Ascending aorta (tissue), 2 donors: ENCODE measurements at regions not wholly inside any gene's neighbourhood (a gene's known extent, or its start where the extent isn't known, plus 50 kb on each side); places are given as distances from the start of the nearest gene placed in this dataset.

ENCODE experiments used
- DNase-seq, 2 donors: peaks; one replicate each; pipeline ENCODE4 v3.0.0-alpha.2; 2019; ENCODE audit warnings: low spot score in 2 of 2
- H3K27ac ChIP-seq, 2 donors: fragments of 200-600 bp; sonication (generic); one replicate each; pipeline ENCODE4 v1.5.1; 2016 to 2017; ENCODE audit warnings: mild to moderate bottlenecking in 1 of 2
- H3K27me3 ChIP-seq: fragments of 200-600 bp; sonication (generic); one replicate; pipeline ENCODE4 v1.5.1; 2017
- H3K36me3 ChIP-seq, 2 donors: fragments of 200-600 bp; sonication (generic); one replicate each; pipeline ENCODE4 v1.5.1; 2016
- H3K4me1 ChIP-seq, 2 donors: fragments of 200-600 bp; sonication (generic); one replicate each; pipeline ENCODE4 v1.5.1; 2016 to 2017; ENCODE audit warnings: mild to moderate bottlenecking in 1 of 2
- H3K4me3 ChIP-seq, 2 donors: fragments of 200-600 bp; sonication (generic); one replicate each; pipeline ENCODE4 v1.5.1; 2016 to 2017; ENCODE audit warnings: mild to moderate bottlenecking in 1 of 2
- H3K9me3 ChIP-seq, 2 donors: fragments of 200-600 bp; sonication (generic); one replicate each; pipeline ENCODE4 v1.5.1; 2016
- CTCF ChIP-seq, 3 experiments: fragments of 200-600 bp in 2 of 3; fragments of 450-650 bp in 1 of 3; sonication (generic) in 2 of 3; IDR thresholded peaks; one replicate each; pipeline ENCODE4 v1.5.1; 2016 to 2019; ENCODE audit warnings: antibody characterized with exemption in 3 of 3, mild to moderate bottlenecking in 1 of 3, moderate library complexity in 1 of 3
- intact Hi-C: fragments of 100-400 bp; cut with DNase I; formaldehyde crosslinking; loops from one replicate; pipeline ENCODE4 v1.15.1; 2023

GRCh38 chr6:44048277-44048676 is 79.0 kb downstream of the MRPL14 start:
- H3K9me3 ChIP-seq = no peaks in the 10 kb centered on the region
- no peak for DNase-seq

DNA sequence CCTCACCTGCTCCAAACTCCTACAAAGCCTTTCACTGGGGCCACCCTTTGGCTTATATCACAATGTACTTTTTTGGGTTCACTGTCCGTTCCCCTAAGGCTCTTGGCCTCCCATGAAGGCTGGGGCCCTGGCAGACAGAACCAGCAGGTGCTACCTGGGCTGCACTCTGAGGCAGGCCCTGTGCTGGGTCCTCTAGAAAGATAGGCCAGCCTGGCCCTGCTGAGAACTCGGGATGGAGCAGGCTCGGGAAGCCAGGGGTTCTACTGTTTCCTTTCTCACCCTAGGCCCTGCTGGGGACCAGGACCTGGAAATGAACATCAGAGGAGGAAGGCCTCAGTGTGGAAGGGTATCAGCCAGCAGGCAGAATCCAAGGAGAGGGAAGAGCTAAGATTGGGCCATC is 79.5 kb downstream of the MRPL14 start:
- Histone ChIP-seq H3K4me1 (peaks cover 12 to 16% of the 10 kb centered on the region in 2 donors), H3K36me3 (no peaks in the 10 kb centered on the region)

More at GRCh38 chr6:44048277-44048676, 79.0 kb downstream of the MRPL14 start:
- intact Hi-C loops = no loop called here
- no peak for TF ChIP-seq CTCF (IDR thresholded peaks at IDR 0.05)
- Histone ChIP-seq H3K27me3 (no peaks in the 10 kb centered on the region), H3K4me1 (peaks cover 8 to 16% of the 10 kb centered on the region in 2 donors), H3K27ac (no peak overlapping the region), H3K4me3 (no peak overlapping the region), H3K36me3 (no peaks in the 10 kb centered on the region)

DNA sequence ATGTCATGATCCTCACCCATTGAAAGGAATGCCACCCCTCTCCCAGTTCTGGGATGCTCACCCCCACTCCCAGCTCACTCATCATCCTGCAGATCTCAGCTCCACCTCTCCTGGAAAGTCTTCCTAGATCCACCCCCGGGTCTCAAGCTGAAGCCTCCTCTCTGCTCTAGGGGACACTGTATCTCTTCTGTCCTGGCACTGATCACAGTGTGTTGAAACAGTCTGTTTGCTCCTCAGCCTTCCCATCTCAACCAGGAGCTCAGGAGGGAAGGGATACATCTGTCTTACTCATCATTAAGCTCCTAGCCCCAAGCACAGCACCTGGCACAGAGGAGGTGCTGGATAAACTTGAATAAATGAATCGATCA is 80.1 kb downstream of the MRPL14 start:
- no peak overlapping the region for H3K4me3 ChIP-seq
- no peaks in the 10 kb centered on the region for H3K36me3 ChIP-seq
- no peaks in the 10 kb centered on the region for H3K27me3 ChIP-seq
- no peak for TF ChIP-seq CTCF (IDR thresholded peaks at IDR 0.05)
- no peak for DNase-seq
- no peak overlapping the region for H3K27ac ChIP-seq
- no peaks in the 10 kb centered on the region for H3K9me3 ChIP-seq
- H3K4me1 ChIP-seq = peaks cover 15% of the 10 kb centered on the region in 2 donors
- intact Hi-C loops = no loop called here

More for the DNA sequence above, 79.5 kb downstream of the MRPL14 start:
- intact Hi-C loops = no loop called here
- no peak overlapping the region for H3K27ac ChIP-seq
- H3K4me3 ChIP-seq = no peak overlapping the region
- no peaks in the 10 kb centered on the region for H3K27me3 ChIP-seq
- no peaks in the 10 kb centered on the region for H3K9me3 ChIP-seq
- DNase-seq = no peak
- no peak for TF ChIP-seq CTCF (IDR thresholded peaks at IDR 0.05)

DNA sequence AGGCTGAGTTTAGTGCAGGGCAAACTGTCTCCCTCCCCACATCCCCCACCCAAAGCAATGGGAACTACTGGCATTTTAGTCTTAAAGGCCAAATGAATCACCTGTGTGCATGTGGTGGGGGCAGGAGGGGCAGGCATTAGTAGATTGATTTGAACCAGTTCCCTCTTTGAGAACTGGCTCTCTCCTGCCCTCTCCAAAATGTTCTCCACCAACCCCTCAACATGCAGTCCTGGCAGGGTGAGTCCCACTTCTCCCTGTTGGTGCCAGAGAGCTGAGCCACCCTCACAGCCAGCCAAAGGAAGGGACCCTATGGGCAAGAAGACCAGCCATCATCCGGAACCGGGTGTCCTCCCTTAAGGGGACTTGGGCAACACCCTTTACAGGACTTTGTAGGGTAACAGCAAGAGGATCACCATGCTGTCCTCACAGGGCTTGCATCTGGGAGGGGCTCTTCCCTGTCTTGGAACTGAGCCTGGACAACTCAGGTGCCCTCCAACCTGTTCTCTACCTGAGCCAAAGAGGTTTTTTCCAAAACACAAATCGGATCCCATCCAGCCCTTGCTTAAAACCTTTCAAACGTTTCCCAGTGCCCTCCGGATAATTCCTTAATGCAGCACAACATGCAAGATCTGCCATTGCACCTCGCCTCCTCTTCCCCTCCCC is 80.6 kb downstream of the MRPL14 start:
- H3K36me3 ChIP-seq = no peaks in the 10 kb centered on the region

DNA sequence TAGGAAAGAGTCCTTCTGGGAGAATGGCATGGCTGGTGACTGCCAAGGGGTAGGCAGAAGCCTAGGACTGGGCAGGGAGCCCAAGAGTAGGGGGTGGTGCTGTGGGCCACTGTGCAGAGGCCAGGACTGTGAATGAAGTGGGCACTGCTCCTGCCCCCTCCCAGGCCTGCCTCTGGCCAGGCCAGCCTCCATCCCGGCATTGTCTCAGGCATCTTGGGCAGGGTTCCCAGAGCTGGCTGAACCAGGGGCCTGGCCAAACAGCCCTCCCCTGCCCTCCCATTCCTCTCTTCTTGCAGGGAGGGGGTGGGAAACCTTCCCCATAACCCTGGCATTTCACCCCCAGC is 81.6 kb downstream of the MRPL14 start:
- Histone ChIP-seq H3K4me1 (peaks cover 3 to 13% of the 10 kb centered on the region in 2 donors), H3K27ac (no peak overlapping the region)
- no peak for TF ChIP-seq CTCF (IDR thresholded peaks at IDR 0.05)

More for the DNA sequence above, 80.6 kb downstream of the MRPL14 start:
- intact Hi-C loops = no loop called here
- Histone ChIP-seq H3K27ac (no peak overlapping the region), H3K27me3 (no peaks in the 10 kb centered on the region), H3K4me1 (peaks cover 10 to 15% of the 10 kb centered on the region in 2 donors), H3K4me3 (no peak overlapping the region), H3K9me3 (no peaks in the 10 kb centered on the region)
- TF ChIP-seq CTCF (IDR thresholded peaks at IDR 0.05) = no peak
- DNase-seq = no peak

More for the DNA sequence above, 81.6 kb downstream of the MRPL14 start:
- Histone ChIP-seq H3K27me3 (no peaks in the 10 kb centered on the region), H3K9me3 (no peaks in the 10 kb centered on the region), H3K36me3 (no peaks in the 10 kb centered on the region), H3K4me3 (no peak overlapping the region)
- intact Hi-C loops = no loop called here
- no peak for DNase-seq
